Upper lobe of left lung (tissue), 6 donors: ENCODE measurements at regions not wholly inside any gene's neighbourhood (a gene's known extent, or its start where the extent isn't known, plus 50 kb on each side); places are given as distances from the start of the nearest gene placed in this dataset.

ENCODE experiments used
- ATAC-seq, 2 donors: fragments of 200-7000 bp; cut with Tn5 transposase; one replicate each; pipeline ENCODE4 v1.9.1; 2022; ENCODE audit warnings: mild to moderate bottlenecking in 2 of 2, moderate library complexity in 2 of 2; ENCODE audit not compliant: low FRiP score in 2 of 2
- DNase-seq, 2 donors: peaks; one replicate each; pipeline ENCODE4 v3.0.0-alpha.2; 2019 to 2020
- H3K27ac ChIP-seq, 4 donors: fragments of 200-600 bp; sonication (generic); one replicate each; pipeline ENCODE4 v1.5.1; 2016 to 2019
- H3K27me3 ChIP-seq, 4 donors: fragments of 200-600 bp; sonication (generic); one replicate each; pipeline ENCODE4 v1.5.1; 2017 to 2019
- H3K36me3 ChIP-seq, 4 donors: fragments of 200-600 bp; sonication (generic); one replicate each; pipeline ENCODE4 v1.5.1; 2016 to 2019
- H3K4me1 ChIP-seq, 4 donors: fragments of 200-600 bp; sonication (generic); one replicate each; pipeline ENCODE4 v1.5.1; 2018 to 2019
- H3K4me3 ChIP-seq, 4 donors: fragments of 200-600 bp; sonication (generic); one replicate each; pipeline ENCODE4 v1.5.1; 2017 to 2019; ENCODE audit warnings: mild to moderate bottlenecking in 2 of 4, moderate library complexity in 1 of 4
- H3K9me3 ChIP-seq, 4 donors: fragments of 200-600 bp; sonication (generic); one replicate each; pipeline ENCODE4 v1.5.1; 2018 to 2019
- CTCF ChIP-seq, 6 experiments: fragments of 450-650 bp in 4 of 6; fragments of 200-600 bp in 2 of 6; sonication (generic) in 2 of 6; IDR thresholded peaks; one replicate each; pipeline ENCODE4 v1.5.1; 2016 to 2019; ENCODE audit warnings: antibody characterized with exemption in 6 of 6
- EP300 ChIP-seq, 4 donors: sonication (generic); formaldehyde crosslinking; IDR thresholded peaks; one replicate each; pipeline ENCODE4 v1.5.1; 2017; ENCODE audit warnings: antibody characterized with exemption in 4 of 4, control low read depth in 2 of 4
- POLR2A ChIP-seq, 4 donors: fragments of 450-650 bp; IDR thresholded peaks; one replicate each; pipeline ENCODE4 v1.5.1; 2016 to 2017; ENCODE audit warnings: antibody characterized with exemption in 4 of 4, mild to moderate bottlenecking in 2 of 4
- POLR2AphosphoS5 ChIP-seq, 2 donors: sonication (generic); formaldehyde crosslinking; IDR thresholded peaks; one replicate each; pipeline ENCODE4 v1.5.1; 2017; ENCODE audit warnings: antibody characterized with exemption in 2 of 2
- WGBS, 2 donors: methylation state at CpG; one replicate each; pipeline ENCODE4 v1.1.5; 2017 to 2018; 5-methylcytosine and 5-hydroxymethylcytosine counted together
- donor health status: DM: no; HTN: no; CAD: no; lungs with moderate emphysema.
- donor health status: DM: no; HTN: yes; CAD: no; lungs with severe emphysema.

GRCh38 chr1:4153571-4153970 lies 253.5 kb upstream of the C1orf174 start:
- no peaks in the 10 kb centered on the region for H3K4me1 ChIP-seq
- no peak for DNase-seq
- no peak overlapping the region for H3K4me3 ChIP-seq
- H3K9me3 ChIP-seq, result no peaks in the 10 kb centered on the region
- H3K36me3 ChIP-seq, result no peaks in the 10 kb centered on the region
- no peak for ATAC-seq
- no peaks in the 10 kb centered on the region for H3K27me3 ChIP-seq
- no peak overlapping the region for H3K27ac ChIP-seq
- no peak for TF ChIP-seq POLR2A (IDR thresholded peaks at IDR 0.05)
- no peak for TF ChIP-seq POLR2AphosphoS5 (IDR thresholded peaks at IDR 0.05)
- no peak for TF ChIP-seq CTCF (IDR thresholded peaks at IDR 0.05)
- TF ChIP-seq EP300 (IDR thresholded peaks at IDR 0.05), result no peak
- WGBS, 2 donors, result 83 to 85% methylated on average over 5 of the region's 5 CpGs

GRCh38 chr1:4156241-4156973 lies 256.3 kb upstream of the C1orf174 start:
- Histone ChIP-seq H3K4me1 (no peaks in the 10 kb centered on the region), H3K27ac (no peak overlapping the region), H3K27me3 (no peaks in the 10 kb centered on the region), H3K4me3 (no peak overlapping the region), H3K36me3 (no peaks in the 10 kb centered on the region), H3K9me3 (no peaks in the 10 kb centered on the region)
- WGBS, 2 donors, result 65% methylated on average over 9 to 14 of the region's 14 CpGs
- ATAC-seq, result no peak
- no peak for DNase-seq
- TF ChIP-seq POLR2AphosphoS5 (IDR thresholded peaks at IDR 0.05) (no peak), POLR2A (IDR thresholded peaks at IDR 0.05) (no peak), CTCF (IDR thresholded peaks at IDR 0.05) (no peak), EP300 (IDR thresholded peaks at IDR 0.05) (no peak)

DNA sequence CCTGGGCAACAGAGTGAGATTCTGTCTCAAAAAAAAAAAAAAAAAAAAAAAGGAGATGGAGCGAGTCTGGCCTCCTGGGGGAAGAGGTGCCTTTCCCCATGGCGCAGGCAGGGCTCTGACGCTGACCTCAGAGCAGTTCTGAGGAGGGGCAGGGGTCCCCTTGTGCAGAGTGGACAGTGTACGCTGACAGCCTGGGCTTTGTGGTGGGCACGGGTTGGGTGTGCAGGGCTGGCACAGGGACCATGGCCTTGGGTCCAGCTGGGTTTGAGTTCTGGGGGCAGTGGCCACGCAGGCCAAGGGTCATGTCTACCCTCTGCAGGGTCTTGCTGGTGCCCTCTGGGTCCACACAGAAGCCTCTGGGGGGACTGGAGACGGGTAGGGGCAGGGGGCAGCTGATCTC lies 260.1 kb upstream of the C1orf174 start:
- ATAC-seq (no peak), DNase-seq (no peak)
- 83 to 85% methylated on average over 6 to 7 of the region's 7 CpGs for WGBS, 2 donors
- Histone ChIP-seq H3K9me3 (no peaks in the 10 kb centered on the region), H3K36me3 (no peaks in the 10 kb centered on the region), H3K4me3 (no peak overlapping the region), H3K4me1 (no peaks in the 10 kb centered on the region), H3K27me3 (no peaks in the 10 kb centered on the region), H3K27ac (no peak overlapping the region)
- TF ChIP-seq POLR2AphosphoS5 (IDR thresholded peaks at IDR 0.05) (no peak), CTCF (IDR thresholded peaks at IDR 0.05) (no peak), EP300 (IDR thresholded peaks at IDR 0.05) (no peak), POLR2A (IDR thresholded peaks at IDR 0.05) (no peak)

GRCh38 chr1:4161366-4162006 lies 261.4 kb upstream of the C1orf174 start:
- no peak overlapping the region for H3K4me3 ChIP-seq
- H3K27ac ChIP-seq, result no peak overlapping the region
- DNase-seq, result peak in 1 of 2 donors; percentile 78
- no peaks in the 10 kb centered on the region for H3K9me3 ChIP-seq
- peak in 1 of 2 donors; percentile 20 for ATAC-seq
- H3K36me3 ChIP-seq, result no peaks in the 10 kb centered on the region
- TF ChIP-seq EP300 (IDR thresholded peaks at IDR 0.05), result no peak
- TF ChIP-seq POLR2A (IDR thresholded peaks at IDR 0.05), result no peak
- no peak for TF ChIP-seq CTCF (IDR thresholded peaks at IDR 0.05)
- TF ChIP-seq POLR2AphosphoS5 (IDR thresholded peaks at IDR 0.05), result no peak
- WGBS, 2 donors, result 44 to 79% methylated on average over 23 to 27 of the region's 29 CpGs
- H3K27me3 ChIP-seq, result no peaks in the 10 kb centered on the region
- H3K4me1 ChIP-seq, result no peaks in the 10 kb centered on the region
